Erythroblast (primary cell): ENCODE measurements at regions not wholly inside any gene's neighbourhood (a gene's known extent, or its start where the extent isn't known, plus 50 kb on each side); places are given as distances from the start of the nearest gene placed in this dataset.

Experiments
- GATA1 ChIP-seq: IDR thresholded peaks from 2 replicates; pipeline ENCODE4 v1.6.1; 2011; ENCODE audit warnings: low read depth, mild to moderate bottlenecking, control low read depth, low read length, moderate library complexity
- POLR2A ChIP-seq: IDR thresholded peaks from 2 replicates; pipeline ENCODE4 v1.6.1; 2011; ENCODE audit warnings: mild to moderate bottlenecking, low read length

DNA sequence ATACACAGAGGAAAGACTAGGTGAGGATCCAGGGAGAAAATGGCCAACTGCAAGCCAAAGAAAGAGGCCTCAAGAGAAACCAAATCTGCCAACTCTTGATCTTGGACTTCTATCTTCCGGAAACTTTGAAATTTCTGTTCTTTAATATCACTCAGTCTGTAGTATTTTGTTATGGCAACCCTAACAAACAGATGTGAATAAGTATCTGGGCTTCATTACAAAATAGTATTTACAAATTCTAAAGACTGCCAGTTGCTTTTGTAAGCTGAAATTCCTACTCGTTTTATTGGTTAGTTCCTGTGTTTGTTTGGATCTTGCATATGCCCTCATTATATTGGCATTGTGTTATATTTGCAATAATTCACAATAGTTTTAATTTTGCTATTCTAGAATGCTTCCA is 143.2 kb upstream of the USP15 start:
- no peak for TF ChIP-seq POLR2A
- no peak for TF ChIP-seq GATA1
